Upper lobe of left lung (tissue), 4 donors: ENCODE measurements at regions not wholly inside any gene's neighbourhood (a gene's known extent, or its start where the extent isn't known, plus 50 kb on each side); places are given as distances from the start of the nearest gene placed in this dataset.

Experiments
- EP300 ChIP-seq, 4 donors: sonication (generic); formaldehyde crosslinking; IDR thresholded peaks; one replicate each; pipeline ENCODE4 v1.5.1; 2017; ENCODE audit warnings: antibody characterized with exemption in 4 of 4, control low read depth in 2 of 4
- POLR2A ChIP-seq, 4 donors: fragments of 450-650 bp; IDR thresholded peaks; one replicate each; pipeline ENCODE4 v1.5.1; 2016 to 2017; ENCODE audit warnings: antibody characterized with exemption in 4 of 4, mild to moderate bottlenecking in 2 of 4
- POLR2AphosphoS5 ChIP-seq, 2 donors: sonication (generic); formaldehyde crosslinking; IDR thresholded peaks; one replicate each; pipeline ENCODE4 v1.5.1; 2017; ENCODE audit warnings: antibody characterized with exemption in 2 of 2
- TF ChIP-seq, protein P1 (sequence below), 6 experiments: fragments of 450-650 bp in 4 of 6; fragments of 200-600 bp in 2 of 6; sonication (generic) in 2 of 6; IDR thresholded peaks; one replicate each; pipeline ENCODE4 v1.5.1; 2016 to 2019; ENCODE audit warnings: antibody characterized with exemption in 6 of 6

GRCh38 chr6:141780296-141780695 lies 352.4 kb upstream of the GJE1 start:
- TF ChIP-seq, protein P1, sequence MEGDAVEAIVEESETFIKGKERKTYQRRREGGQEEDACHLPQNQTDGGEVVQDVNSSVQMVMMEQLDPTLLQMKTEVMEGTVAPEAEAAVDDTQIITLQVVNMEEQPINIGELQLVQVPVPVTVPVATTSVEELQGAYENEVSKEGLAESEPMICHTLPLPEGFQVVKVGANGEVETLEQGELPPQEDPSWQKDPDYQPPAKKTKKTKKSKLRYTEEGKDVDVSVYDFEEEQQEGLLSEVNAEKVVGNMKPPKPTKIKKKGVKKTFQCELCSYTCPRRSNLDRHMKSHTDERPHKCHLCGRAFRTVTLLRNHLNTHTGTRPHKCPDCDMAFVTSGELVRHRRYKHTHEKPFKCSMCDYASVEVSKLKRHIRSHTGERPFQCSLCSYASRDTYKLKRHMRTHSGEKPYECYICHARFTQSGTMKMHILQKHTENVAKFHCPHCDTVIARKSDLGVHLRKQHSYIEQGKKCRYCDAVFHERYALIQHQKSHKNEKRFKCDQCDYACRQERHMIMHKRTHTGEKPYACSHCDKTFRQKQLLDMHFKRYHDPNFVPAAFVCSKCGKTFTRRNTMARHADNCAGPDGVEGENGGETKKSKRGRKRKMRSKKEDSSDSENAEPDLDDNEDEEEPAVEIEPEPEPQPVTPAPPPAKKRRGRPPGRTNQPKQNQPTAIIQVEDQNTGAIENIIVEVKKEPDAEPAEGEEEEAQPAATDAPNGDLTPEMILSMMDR (IDR thresholded peaks at IDR 0.05), result no peak
- no peak for TF ChIP-seq POLR2A (IDR thresholded peaks at IDR 0.05)
- no peak for TF ChIP-seq EP300 (IDR thresholded peaks at IDR 0.05)
- TF ChIP-seq POLR2AphosphoS5 (IDR thresholded peaks at IDR 0.05), result no peak
